GM13976 (cell line): ENCODE measurements at regions not wholly inside any gene's neighbourhood (a gene's known extent, or its start where the extent isn't known, plus 50 kb on each side); places are given as distances from the start of the nearest gene placed in this dataset.
"Not testable (repeated sequence)": the region's sequence is repeated elsewhere in the genome, so short reads cannot be mapped to it uniquely, and the experiment has no call there.

ENCODE experiments used
- DNase-seq: peaks from one replicate; pipeline ENCODE4 v3.0.0; 2012; ENCODE audit warnings: low spot score
- in situ Hi-C: fragments of 300-500 bp; cut with MboI; formaldehyde crosslinking; loops from one replicate; pipeline ENCODE4 v1.12.0; 2022; ENCODE audit warnings: low sequenced_read_pairs, mixed read lengths, inconsistent platforms; ENCODE audit not compliant: unreplicated experiment
- TF ChIP-seq, protein P1 (sequence below): IDR thresholded peaks from 2 replicates; pipeline ENCODE4 v1.5.1; 2012; ENCODE audit warnings: borderline replicate concordance, mild to moderate bottlenecking; ENCODE audit not compliant: insufficient read depth; ENCODE audit errors: extremely low read depth, missing control alignments, control extremely low read depth

DNA sequence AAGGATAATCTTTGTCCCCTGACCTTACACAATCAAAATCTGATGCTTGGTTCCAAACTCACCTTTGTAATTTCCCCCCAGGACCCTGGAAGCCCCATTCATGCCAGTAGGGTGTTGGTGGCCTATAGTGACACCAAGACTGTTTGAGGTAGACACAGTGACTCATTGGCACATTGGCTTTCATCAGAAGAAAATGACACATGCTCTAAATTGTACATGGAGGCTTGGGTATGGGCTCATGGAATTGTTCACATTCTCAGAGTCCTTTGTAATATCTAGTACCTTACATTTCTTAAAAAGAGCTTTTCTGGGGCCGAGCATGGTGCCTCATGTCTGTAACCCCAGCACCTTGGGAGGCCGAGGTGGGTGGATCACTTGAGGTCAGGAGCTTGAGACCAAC is 61.2 kb upstream of the LRPPRC start:
- DNase-seq = no peak
- in situ Hi-C loops = no loop called here
- TF ChIP-seq, protein P1, sequence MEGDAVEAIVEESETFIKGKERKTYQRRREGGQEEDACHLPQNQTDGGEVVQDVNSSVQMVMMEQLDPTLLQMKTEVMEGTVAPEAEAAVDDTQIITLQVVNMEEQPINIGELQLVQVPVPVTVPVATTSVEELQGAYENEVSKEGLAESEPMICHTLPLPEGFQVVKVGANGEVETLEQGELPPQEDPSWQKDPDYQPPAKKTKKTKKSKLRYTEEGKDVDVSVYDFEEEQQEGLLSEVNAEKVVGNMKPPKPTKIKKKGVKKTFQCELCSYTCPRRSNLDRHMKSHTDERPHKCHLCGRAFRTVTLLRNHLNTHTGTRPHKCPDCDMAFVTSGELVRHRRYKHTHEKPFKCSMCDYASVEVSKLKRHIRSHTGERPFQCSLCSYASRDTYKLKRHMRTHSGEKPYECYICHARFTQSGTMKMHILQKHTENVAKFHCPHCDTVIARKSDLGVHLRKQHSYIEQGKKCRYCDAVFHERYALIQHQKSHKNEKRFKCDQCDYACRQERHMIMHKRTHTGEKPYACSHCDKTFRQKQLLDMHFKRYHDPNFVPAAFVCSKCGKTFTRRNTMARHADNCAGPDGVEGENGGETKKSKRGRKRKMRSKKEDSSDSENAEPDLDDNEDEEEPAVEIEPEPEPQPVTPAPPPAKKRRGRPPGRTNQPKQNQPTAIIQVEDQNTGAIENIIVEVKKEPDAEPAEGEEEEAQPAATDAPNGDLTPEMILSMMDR = no peak

DNA sequence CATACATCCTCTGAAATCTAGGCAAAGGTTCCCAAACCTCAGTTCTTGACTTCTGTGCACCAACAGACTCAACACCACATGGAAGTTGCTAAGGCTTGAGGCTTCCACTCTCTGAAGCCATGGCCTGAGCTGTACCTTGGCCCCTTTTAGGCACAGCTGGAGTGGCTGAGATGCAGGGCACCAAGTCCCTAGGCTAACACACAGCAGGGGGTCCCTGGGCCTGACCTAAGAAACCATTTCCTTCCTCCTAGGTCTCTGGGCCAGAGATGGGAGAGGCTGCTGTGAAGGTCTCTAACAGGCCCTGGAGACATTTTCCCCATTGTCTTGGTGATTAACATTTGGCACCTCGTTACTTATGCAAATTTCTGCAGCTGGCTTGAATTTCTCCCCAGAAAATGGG is 64.5 kb upstream of the LRPPRC start:
- DNase-seq, in situ Hi-C loops: not testable (repeated sequence)

DNA sequence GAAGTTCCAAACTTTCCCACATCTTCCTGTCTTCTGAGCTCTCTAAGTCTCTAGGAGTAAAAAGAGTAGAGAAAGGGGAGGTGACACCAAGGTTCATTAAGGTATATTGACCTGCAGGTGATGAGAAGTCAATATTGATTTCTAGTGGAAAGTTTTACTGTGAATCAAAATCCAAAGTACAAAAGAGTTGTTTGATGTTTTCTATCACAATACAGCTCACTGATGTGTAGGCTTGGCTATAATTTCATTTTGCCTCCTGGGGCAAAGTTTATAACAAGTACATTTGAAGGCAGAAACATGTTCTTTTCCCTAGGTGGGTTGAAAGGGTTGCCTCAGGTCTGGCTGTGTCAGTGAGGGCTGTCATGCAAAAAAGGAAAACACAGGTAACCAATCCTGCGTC is 65.2 kb upstream of the LRPPRC start:
- DNase-seq = no peak
- in situ Hi-C loops = no loop called here
- TF ChIP-seq, protein P1 = no peak

DNA sequence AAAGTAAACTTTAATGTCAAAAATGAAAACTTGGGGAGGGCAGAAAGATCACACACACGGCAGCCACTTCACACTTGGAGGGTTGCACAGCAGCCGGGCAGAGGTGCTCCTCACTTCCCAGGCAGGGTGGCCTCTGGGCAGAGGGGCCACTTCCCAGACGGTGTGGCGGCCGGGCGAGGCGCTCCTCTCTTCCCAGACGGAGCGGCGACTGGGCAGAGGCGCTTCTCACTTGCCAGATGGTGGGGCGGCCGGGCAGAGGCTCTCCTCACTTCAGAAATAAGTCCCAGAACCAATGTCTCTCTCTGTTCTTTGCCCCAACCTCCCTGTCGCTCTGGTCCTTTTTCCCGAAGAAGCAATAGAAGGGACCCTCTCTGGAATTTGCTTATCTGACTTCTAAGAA is 65.7 kb upstream of the LRPPRC start:
- TF ChIP-seq, protein P1 = no peak
- DNase-seq = no peak
- in situ Hi-C loops = no loop called here

DNA sequence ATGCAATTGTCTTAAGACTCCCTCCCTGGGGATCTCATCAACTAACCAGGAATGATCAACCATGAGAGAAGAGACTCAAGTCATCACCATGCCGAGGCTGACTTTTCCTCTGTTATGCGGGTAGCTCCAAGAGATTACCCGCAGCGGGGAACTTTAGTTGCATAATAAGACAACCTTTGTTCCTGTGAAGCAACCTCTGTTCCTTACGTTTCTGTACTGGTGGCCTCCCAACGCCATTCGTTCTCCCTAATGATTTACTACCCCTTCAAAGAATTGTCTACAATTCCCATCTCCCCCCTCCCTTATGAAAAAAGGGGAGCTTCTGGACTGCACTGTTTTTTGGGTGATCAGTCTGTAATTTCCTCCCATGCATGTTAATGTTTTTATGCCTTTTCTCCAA is 66.1 kb upstream of the LRPPRC start:
- in situ Hi-C loops = no loop called here
- TF ChIP-seq, protein P1 = no peak
- no peak for DNase-seq

- TF ChIP-seq, protein P1 = no peak
- no peak for DNase-seq
- in situ Hi-C loops = no loop called here
Observed at GRCh38 chr2:44063033-44063432, 67.2 kb upstream of the LRPPRC start.

DNA sequence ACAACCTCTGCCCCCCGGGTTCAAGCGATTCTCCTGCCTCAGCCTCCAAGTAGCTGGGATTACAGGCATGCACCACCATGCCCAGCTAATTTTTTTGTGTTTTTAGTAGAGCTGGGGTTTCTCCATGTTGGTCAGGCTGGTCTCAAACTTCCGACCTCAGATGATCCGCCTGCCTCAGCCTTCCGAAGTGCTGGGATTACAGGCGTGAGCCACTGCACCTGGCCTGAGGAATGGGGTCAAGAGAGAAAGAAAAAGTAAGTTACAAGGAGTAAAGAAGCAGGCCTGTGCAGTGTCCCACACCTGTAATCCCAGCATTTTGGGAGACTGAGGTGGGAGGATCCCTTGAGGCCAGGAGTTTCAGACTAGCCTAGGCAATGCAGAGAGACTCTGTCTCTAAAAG is 68.5 kb upstream of the LRPPRC start:
- in situ Hi-C loops, DNase-seq: not testable (repeated sequence)

DNA sequence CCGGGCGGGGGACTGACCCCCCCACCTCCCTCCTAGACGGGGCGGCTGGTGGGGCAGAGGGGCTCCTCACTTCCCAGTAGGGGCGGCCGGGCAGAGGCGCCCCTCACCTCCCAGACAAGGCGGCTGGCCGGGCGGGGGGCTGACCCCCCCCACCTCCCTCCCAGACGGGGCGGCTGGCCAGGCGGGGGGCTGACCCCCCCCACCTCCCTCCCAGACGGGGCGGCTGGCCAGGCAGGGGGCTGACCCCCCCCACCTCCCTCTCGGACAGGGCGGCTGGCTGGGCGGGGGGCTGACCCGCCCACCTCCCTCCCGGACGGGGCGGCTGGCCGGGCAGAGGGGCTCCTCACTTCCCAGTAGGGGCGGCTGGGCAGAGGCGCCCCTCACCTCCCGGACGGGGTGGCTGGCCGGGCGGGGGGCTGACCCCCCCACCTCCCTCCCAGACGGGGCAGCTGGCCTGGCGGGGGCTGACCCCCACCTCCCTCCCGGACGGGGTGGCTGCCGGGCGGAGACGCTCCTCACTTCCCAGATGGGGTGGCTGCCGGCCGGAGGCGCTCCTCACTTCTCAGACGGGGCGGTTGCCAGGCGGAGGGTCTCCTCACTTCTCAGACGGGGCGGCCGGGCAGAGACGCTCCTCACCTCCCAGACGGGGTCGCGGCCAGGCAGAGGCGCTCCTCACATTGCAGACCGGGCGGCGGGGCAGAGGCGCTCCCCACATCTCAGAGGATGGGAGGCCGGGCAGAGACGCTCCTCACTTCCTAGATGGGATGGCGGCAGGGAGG is 71.4 kb upstream of the LRPPRC start:
- in situ Hi-C loops, DNase-seq: not testable (repeated sequence)

DNA sequence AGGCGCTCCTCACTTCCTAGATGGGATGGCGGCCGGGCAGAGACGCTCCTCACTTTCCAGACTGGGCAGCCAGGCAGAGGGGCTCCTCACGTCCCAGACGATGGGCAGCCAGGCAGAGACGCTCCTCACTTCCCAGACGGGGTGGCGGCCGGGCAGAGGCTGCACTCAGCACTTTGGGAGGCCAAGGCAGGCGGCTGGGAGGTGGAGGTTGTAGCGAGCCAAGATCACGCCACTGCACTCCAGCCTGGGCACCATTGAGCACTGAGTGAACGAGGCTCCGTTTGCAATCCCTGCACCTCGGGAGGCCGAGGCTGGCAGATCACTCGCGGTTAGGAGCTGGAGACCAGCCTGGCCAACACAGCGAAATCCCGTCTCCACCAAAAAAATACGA is 72.0 kb upstream of the LRPPRC start:
- in situ Hi-C loops, DNase-seq: not testable (repeated sequence)
